ENCODE measurements at regions not wholly inside any gene's neighbourhood (a gene's known extent, or its start where the extent isn't known, plus 50 kb on each side); places are given as distances from the start of the nearest gene placed in this dataset.

- no peak for DNase-seq (ENCODE audit: low read depth, low spot score)
- H3K4me1 ChIP-seq (ENCODE audit: control insufficient read depth in 1 of 2, insufficient read depth in 2 of 2, low read length in 2 of 2): peaks cover 9 to 17% of the 10 kb centered on the region in 2 experiments
Observed at GRCh38 chr4:124899997-124900396, 187.5 kb upstream of the ANKRD50 start.

More at GRCh38 chr4:124899997-124900396, 187.5 kb upstream of the ANKRD50 start:
- TF ChIP-seq YY1 (IDR thresholded peaks at IDR 0.05; ENCODE audit: extremely low read depth, insufficient replicate concordance, low read depth, low read length) (no peak), FOSL1 (IDR thresholded peaks at IDR 0.05; ENCODE audit: low read depth) (no peak), REST (IDR thresholded peaks at IDR 0.05; ENCODE audit: low read depth) (no peak), ZFX (IDR thresholded peaks at IDR 0.05) (no peak), TCF7L2 (IDR thresholded peaks at IDR 0.05; ENCODE audit: borderline replicate concordance, extremely low read depth, insufficient read depth, insufficient read length) (no peak), CBX3 (IDR thresholded peaks at IDR 0.05; ENCODE audit: low read depth) (no peak), ATF3 (IDR thresholded peaks at IDR 0.05) (no peak), EGR1 (IDR thresholded peaks at IDR 0.05; ENCODE audit: low read depth) (no peak), ELF1 (IDR thresholded peaks at IDR 0.05; ENCODE audit: borderline replicate concordance, low read depth) (no peak), CEBPB (IDR thresholded peaks at IDR 0.05; ENCODE audit: low read depth) (no peak), POLR2A (IDR thresholded peaks at IDR 0.05; ENCODE audit: borderline replicate concordance, extremely low read depth, insufficient read depth, insufficient read length) (no peak), SP1 (IDR thresholded peaks at IDR 0.05; ENCODE audit: low read depth) (no peak), EZH2 (IDR thresholded peaks at IDR 0.05) (no peak), SRF (IDR thresholded peaks at IDR 0.05; ENCODE audit: low read depth) (no peak), CTCF (IDR thresholded peaks at IDR 0.05 in 2 of 3, conservative IDR thresholded peaks at IDR 0.05 in 1 of 3; ENCODE audit: borderline replicate concordance in 1 of 3, insufficient read depth in 1 of 3, low read depth in 2 of 3, low read length in 2 of 3) (no peak), SIN3A (IDR thresholded peaks at IDR 0.05; ENCODE audit: low read depth) (no peak), JUND (IDR thresholded peaks at IDR 0.05) (no peak), EZH2phosphoT487 (IDR thresholded peaks at IDR 0.05; ENCODE audit: borderline replicate concordance) (no peak), MAX (IDR thresholded peaks at IDR 0.05) (no peak)
- H3K79me2 ChIP-seq (ENCODE audit: insufficient read depth, low read length): no peaks in the 10 kb centered on the region
- no peaks in the 10 kb centered on the region for H3K9me2 ChIP-seq (ENCODE audit: insufficient read depth)
- no TSS peak for BruUV-seq (replicated peaks)
- CTCF ChIA-PET: no interaction called here
- no peak overlapping the region for H3K4me2 ChIP-seq (ENCODE audit: low read length)
- no peaks in the 10 kb centered on the region for H4K20me1 ChIP-seq (ENCODE audit: insufficient read depth)
- H3K27me3 ChIP-seq (ENCODE audit: insufficient read depth, low read length): no peaks in the 10 kb centered on the region
- no peaks in the 10 kb centered on the region for H3K9me3 ChIP-seq (ENCODE audit: control insufficient read depth in 1 of 2, insufficient read depth in 1 of 2, low read depth in 1 of 2, low read length in 2 of 2)
- RAD21 ChIA-PET (ENCODE audit: low non-redundant PET in 1 of 2, low total read pairs in 2 of 2, uncharacterized antibody in 2 of 2, unreplicated experiment in 2 of 2): no interaction called here
- no peaks in the 10 kb centered on the region for H3K36me3 ChIP-seq (ENCODE audit: control insufficient read depth in 1 of 2, insufficient read depth in 2 of 2, low read length in 2 of 2)
- H3K9ac ChIP-seq (ENCODE audit: low read length): no peak overlapping the region
- H3K4me3 ChIP-seq (replicated peaks in 1 of 2; ENCODE audit: low read depth in 1 of 2, low read length in 2 of 2): no peak overlapping the region
- H2AFZ ChIP-seq (ENCODE audit: low read depth, low read length, poor library complexity, severe bottlenecking): peak overlapping the region; percentile 65
- ATAC-seq: no peak
- H3K27ac ChIP-seq (ENCODE audit: low read depth, low read length): no peak overlapping the region
- POLR2A ChIA-PET: no interaction called here
- intact Hi-C loops (cut with micrococcal nuclease): no loop called here

All from HCT116 (cell line).